IMR-90 (cell line): ENCODE measurements at regions not wholly inside any gene's neighbourhood (a gene's known extent, or its start where the extent isn't known, plus 50 kb on each side); places are given as distances from the start of the nearest gene placed in this dataset.

Experiments
- BHLHE40 ChIP-seq: fragments of 150-350 bp; IDR thresholded peaks from 2 replicates; pipeline ENCODE4 v1.6.1; 2016; ENCODE audit warnings: mild to moderate bottlenecking, low read depth, low read length
- CEBPB ChIP-seq: IDR thresholded peaks from 2 replicates; pipeline ENCODE4 v1.6.1; 2012; ENCODE audit warnings: low read depth, low read length, improper control_type of control experiment
- CTCF ChIP-seq: conservative IDR thresholded peaks from 2 replicates; pipeline ENCODE4 v1.5.1; 2012; ENCODE audit warnings: mild to moderate bottlenecking, low read depth, low read length, improper control_type of control experiment
- ELK1 ChIP-seq: fragments of 150-350 bp; IDR thresholded peaks from 2 replicates; pipeline ENCODE4 v1.6.1; 2016; ENCODE audit warnings: low read depth, mild to moderate bottlenecking, low read length, moderate library complexity, borderline replicate concordance
- FOS ChIP-seq: fragments of 150-350 bp; IDR thresholded peaks from 2 replicates; pipeline ENCODE4 v1.6.1; 2016; ENCODE audit warnings: low read depth, low read length
- MAFK ChIP-seq: IDR thresholded peaks from 2 replicates; pipeline ENCODE4 v1.6.1; 2012; ENCODE audit warnings: low read depth, low read length, improper control_type of control experiment
- MAZ ChIP-seq: IDR thresholded peaks from 2 replicates; pipeline ENCODE4 v1.6.1; 2012; ENCODE audit warnings: low read depth, mild to moderate bottlenecking, low read length, improper control_type of control experiment, moderate library complexity, borderline replicate concordance
- MXI1 ChIP-seq: IDR thresholded peaks from 2 replicates; pipeline ENCODE4 v1.6.1; 2012; ENCODE audit warnings: low read depth, mild to moderate bottlenecking, low read length, moderate library complexity, borderline replicate concordance
- POLR2A ChIP-seq: IDR thresholded peaks from 2 replicates; pipeline ENCODE4 v1.6.1; 2012; ENCODE audit warnings: mild to moderate bottlenecking, low read depth, low read length
- RAD21 ChIP-seq: IDR thresholded peaks from 2 replicates; pipeline ENCODE4 v1.6.1; 2012; ENCODE audit warnings: low read length, improper control_type of control experiment
- RFX5 ChIP-seq: IDR thresholded peaks from 2 replicates; pipeline ENCODE4 v1.8.0; 2012; ENCODE audit warnings: low read depth, mild to moderate bottlenecking, low read length, moderate library complexity
- TF ChIP-seq, protein P1 (sequence below): fragments of 150-350 bp; IDR thresholded peaks from 2 replicates; pipeline ENCODE4 v1.6.1; 2017; ENCODE audit warnings: mild to moderate bottlenecking, antibody characterized with exemption, low read length, low read depth

DNA sequence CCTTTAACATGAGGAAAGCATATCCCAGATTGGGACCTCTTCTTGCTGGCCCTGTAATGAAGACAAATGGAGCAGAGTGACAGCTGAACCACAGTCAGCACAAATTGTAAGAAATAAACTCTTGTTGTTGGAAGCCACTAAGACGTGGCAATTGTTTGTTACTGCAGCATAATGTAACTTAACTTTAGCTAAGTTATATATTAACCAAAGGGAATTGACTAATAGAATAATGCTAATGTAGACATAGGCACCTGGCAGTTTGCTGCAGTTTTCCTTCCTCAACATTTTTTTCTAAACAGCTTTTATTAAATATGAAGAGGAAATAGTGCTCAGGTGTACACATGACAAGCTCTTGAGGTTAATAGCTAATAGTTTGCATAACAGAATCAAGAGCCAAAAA, 300.7 kb upstream of the SLC30A5 start:
- TF ChIP-seq MXI1 (no peak), POLR2A (no peak), CTCF (no peak), MAZ (no peak), CEBPB (no peak), RFX5 (no peak), ELK1 (no peak), FOS (no peak), RAD21 (no peak), BHLHE40 (no peak), MAFK (no peak)
- TF ChIP-seq, protein P1, sequence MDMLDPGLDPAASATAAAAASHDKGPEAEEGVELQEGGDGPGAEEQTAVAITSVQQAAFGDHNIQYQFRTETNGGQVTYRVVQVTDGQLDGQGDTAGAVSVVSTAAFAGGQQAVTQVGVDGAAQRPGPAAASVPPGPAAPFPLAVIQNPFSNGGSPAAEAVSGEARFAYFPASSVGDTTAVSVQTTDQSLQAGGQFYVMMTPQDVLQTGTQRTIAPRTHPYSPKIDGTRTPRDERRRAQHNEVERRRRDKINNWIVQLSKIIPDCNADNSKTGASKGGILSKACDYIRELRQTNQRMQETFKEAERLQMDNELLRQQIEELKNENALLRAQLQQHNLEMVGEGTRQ: no peak
